Type B pancreatic cell (in vitro differentiated cells): ENCODE measurements at regions not wholly inside any gene's neighbourhood (a gene's known extent, or its start where the extent isn't known, plus 50 kb on each side); places are given as distances from the start of the nearest gene placed in this dataset.

Source experiments
- DNase-seq: peaks from one replicate; pipeline ENCODE4 v3.0.0; 2021; ENCODE audit warnings: mixed read lengths; ENCODE audit not compliant: unreplicated experiment; ENCODE audit errors: extremely low spot score
- H3K27ac Mint-ChIP-seq: 2 replicates; pipeline ENCODE4 v1.8.0; 2021; ENCODE audit warnings: mild to moderate bottlenecking, mixed read lengths
- H3K27me3 Mint-ChIP-seq: 2 replicates; pipeline ENCODE4 v1.8.0; 2021; ENCODE audit warnings: mixed read lengths
- H3K36me3 Mint-ChIP-seq: 2 replicates; pipeline ENCODE4 v1.8.0; 2021; ENCODE audit warnings: mixed read lengths
- H3K4me1 Mint-ChIP-seq: one replicate; pipeline ENCODE4 v1.8.0; 2021; ENCODE audit warnings: mixed read lengths; ENCODE audit not compliant: unreplicated experiment
- H3K4me3 Mint-ChIP-seq: 2 replicates; pipeline ENCODE4 v1.8.0; 2021; ENCODE audit warnings: mild to moderate bottlenecking, mixed read lengths
- H3K9me3 Mint-ChIP-seq: 2 replicates; pipeline ENCODE4 v1.8.0; 2021; ENCODE audit warnings: mixed read lengths
- CTCF ChIP-seq: fragments of 200-600 bp; sonication (generic); conservative IDR thresholded peaks from 2 replicates; pipeline ENCODE4 v1.5.0; 2021; ENCODE audit warnings: antibody characterized with exemption, mild to moderate bottlenecking

DNA sequence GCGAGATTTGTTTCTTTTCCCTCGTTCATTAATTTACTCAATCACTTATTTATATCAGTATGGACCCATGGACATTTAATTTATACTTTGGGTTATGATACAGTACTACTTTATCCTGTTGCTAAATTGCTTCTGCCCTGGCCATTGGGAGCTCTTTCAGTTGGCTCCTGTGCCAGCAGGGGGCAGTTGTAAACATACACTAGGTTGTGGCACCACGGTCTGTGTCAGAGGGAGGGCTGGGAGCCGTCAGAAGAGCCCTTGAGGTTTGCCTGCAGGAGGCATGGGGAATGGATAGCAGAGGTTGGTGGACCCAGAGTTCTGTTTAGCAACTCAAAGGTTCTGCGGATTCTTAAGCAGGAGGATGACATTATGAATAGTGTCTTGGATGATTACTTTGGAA lies 94.3 kb downstream of the ERCC5 start:
- Mint-ChIP-seq H3K9me3 (peaks cover 6% of the 10 kb centered on the region), H3K27ac (no peak overlapping the region), H3K27me3 (peaks cover 3% of the 10 kb centered on the region), H3K4me3 (no peak overlapping the region), H3K36me3 (no peaks in the 10 kb centered on the region), H3K4me1 (no peaks in the 10 kb centered on the region)
- DNase-seq, result no peak
- no peak for TF ChIP-seq CTCF

DNA sequence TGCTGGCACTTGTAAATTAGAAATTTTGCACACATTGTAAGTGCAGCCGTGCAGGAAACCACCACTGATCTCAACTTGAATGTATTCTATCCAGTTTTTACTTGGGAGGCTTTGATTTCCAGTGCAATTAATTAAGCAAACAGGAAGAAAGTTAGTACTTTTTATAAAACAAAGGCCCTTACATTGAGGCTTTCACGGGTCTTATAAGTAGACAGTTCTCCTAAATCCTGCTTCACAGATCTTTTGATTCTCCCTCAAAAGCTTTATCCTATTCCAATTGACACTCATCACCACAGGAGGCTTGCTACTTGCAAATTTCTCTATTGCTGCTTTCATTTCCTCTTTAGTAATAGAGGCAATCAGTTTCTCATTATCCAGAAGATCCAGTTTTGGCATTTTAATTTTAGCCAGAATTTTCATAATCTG lies 90.1 kb downstream of the ERCC5 start:
- Mint-ChIP-seq H3K27me3 (no peaks in the 10 kb centered on the region), H3K4me1 (peaks cover 6% of the 10 kb centered on the region), H3K36me3 (no peaks in the 10 kb centered on the region), H3K4me3 (no peak overlapping the region), H3K27ac (no peak overlapping the region), H3K9me3 (peaks cover 6% of the 10 kb centered on the region)
- TF ChIP-seq CTCF, result no peak
- DNase-seq, result no peak

GRCh38 chr13:102933523-102933922 lies 87.7 kb downstream of the ERCC5 start:
- no peaks in the 10 kb centered on the region for H3K27me3 Mint-ChIP-seq
- peaks cover 18% of the 10 kb centered on the region for H3K4me1 Mint-ChIP-seq
- H3K27ac Mint-ChIP-seq, result no peak overlapping the region
- H3K4me3 Mint-ChIP-seq, result no peak overlapping the region
- no peak for TF ChIP-seq CTCF
- peaks cover 3% of the 10 kb centered on the region for H3K36me3 Mint-ChIP-seq
- DNase-seq, result no peak
- H3K9me3 Mint-ChIP-seq, result peaks cover 16% of the 10 kb centered on the region

DNA sequence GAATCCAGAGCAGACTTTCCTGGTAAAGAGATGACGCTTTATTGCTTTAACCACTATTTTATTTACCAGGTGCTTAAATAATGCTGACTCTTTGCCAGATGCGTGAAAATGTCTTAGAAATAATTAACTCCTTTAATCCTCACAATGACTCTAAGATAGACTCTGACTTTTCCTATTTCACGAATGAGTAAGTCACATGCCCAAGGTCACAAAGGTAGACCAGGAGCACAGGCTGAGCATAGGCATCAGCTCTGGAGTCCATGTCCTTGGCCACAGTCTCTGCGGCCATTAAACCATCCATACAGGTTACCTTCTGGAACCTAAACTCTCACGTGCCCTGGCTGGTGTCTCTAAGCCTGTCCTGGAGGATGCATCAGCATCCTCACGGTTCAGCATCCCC lies 87.3 kb downstream of the ERCC5 start:
- peaks cover 18% of the 10 kb centered on the region for H3K4me1 Mint-ChIP-seq
- no peak overlapping the region for H3K4me3 Mint-ChIP-seq
- DNase-seq, result no peak
- H3K36me3 Mint-ChIP-seq, result peaks cover 3% of the 10 kb centered on the region
- H3K27ac Mint-ChIP-seq, result no peak overlapping the region
- TF ChIP-seq CTCF, result no peak
- no peaks in the 10 kb centered on the region for H3K27me3 Mint-ChIP-seq
- H3K9me3 Mint-ChIP-seq, result peaks cover 14% of the 10 kb centered on the region

- no peak for TF ChIP-seq CTCF
- no peak for DNase-seq
- H3K27ac Mint-ChIP-seq, result no peak overlapping the region
- peaks cover 10% of the 10 kb centered on the region for H3K9me3 Mint-ChIP-seq
- H3K27me3 Mint-ChIP-seq, result no peaks in the 10 kb centered on the region
- H3K36me3 Mint-ChIP-seq, result peaks cover 3% of the 10 kb centered on the region
- peaks cover 18% of the 10 kb centered on the region for H3K4me1 Mint-ChIP-seq
- H3K4me3 Mint-ChIP-seq, result no peak overlapping the region
Measured at GRCh38 chr13:102932331-102932730, 86.5 kb downstream of the ERCC5 start.

DNA sequence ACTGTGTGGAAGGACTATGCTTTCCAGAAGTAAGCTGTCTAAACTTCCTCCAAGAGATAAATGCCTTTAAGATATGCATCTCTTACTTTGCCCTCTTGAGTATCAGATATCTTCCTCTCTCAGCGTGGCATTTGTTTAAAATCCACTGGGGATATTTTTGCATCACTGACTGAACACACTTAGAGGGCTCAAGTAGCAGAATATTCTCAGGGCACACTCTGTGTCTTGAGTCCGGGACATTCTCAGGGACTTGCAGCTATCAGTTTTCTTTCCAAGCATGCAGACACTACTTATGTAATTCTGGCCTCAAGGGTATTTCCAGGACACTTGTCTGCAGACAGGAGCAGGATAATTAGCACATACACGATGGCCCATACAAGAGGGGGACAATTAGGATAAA lies 84.7 kb downstream of the ERCC5 start:
- peak overlapping the region; percentile 18 for H3K27ac Mint-ChIP-seq
- no peak for TF ChIP-seq CTCF
- H3K27me3 Mint-ChIP-seq, result no peaks in the 10 kb centered on the region
- DNase-seq, result no peak
- H3K4me3 Mint-ChIP-seq, result no peak overlapping the region
- peaks cover 3% of the 10 kb centered on the region for H3K36me3 Mint-ChIP-seq
- H3K4me1 Mint-ChIP-seq, result peaks cover 18% of the 10 kb centered on the region
- peaks cover 16% of the 10 kb centered on the region for H3K9me3 Mint-ChIP-seq
